Fibroblast of lung (primary cell): ENCODE measurements at regions not wholly inside any gene's neighbourhood (a gene's known extent, or its start where the extent isn't known, plus 50 kb on each side); places are given as distances from the start of the nearest gene placed in this dataset.

Source experiments
- EZH2 ChIP-seq: IDR thresholded peaks from 2 replicates; pipeline ENCODE4 v1.5.1; 2012; ENCODE audit warnings: low read length, control low read depth, mild to moderate bottlenecking; ENCODE audit errors: missing control alignments
- TF ChIP-seq, protein P1 (sequence below), 2 donors: IDR thresholded peaks in 1 of 2; conservative IDR thresholded peaks in 1 of 2; 1 replicate in 1 of 2; 2 replicates in 1 of 2; pipeline ENCODE4 v1.5.1; 2011 to 2012; ENCODE audit warnings: low read length in 2 of 2, control low read depth in 1 of 2, inconsistent platforms in 1 of 2, low read depth in 1 of 2, mild to moderate bottlenecking in 1 of 2

DNA sequence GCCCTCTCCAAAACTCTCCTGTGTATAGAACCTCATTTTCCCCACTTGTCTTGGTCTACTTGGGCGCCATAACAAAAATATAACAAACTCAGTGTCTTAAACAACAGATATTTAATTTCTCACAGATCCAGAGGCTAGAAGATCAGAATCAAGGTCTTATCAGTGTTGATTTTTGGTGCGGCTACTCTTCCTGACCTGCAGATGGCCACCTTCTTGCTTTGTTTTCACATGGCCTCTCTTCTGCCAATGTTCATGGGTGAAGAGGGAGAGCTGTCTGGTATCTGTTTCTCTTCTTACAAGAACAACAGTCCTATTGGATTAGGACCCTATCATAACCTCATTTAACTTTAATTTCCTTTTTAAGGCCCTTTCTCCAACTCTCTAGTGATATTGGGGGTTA, 177.3 kb downstream of the PABPC4L start:
- TF ChIP-seq, protein P1, sequence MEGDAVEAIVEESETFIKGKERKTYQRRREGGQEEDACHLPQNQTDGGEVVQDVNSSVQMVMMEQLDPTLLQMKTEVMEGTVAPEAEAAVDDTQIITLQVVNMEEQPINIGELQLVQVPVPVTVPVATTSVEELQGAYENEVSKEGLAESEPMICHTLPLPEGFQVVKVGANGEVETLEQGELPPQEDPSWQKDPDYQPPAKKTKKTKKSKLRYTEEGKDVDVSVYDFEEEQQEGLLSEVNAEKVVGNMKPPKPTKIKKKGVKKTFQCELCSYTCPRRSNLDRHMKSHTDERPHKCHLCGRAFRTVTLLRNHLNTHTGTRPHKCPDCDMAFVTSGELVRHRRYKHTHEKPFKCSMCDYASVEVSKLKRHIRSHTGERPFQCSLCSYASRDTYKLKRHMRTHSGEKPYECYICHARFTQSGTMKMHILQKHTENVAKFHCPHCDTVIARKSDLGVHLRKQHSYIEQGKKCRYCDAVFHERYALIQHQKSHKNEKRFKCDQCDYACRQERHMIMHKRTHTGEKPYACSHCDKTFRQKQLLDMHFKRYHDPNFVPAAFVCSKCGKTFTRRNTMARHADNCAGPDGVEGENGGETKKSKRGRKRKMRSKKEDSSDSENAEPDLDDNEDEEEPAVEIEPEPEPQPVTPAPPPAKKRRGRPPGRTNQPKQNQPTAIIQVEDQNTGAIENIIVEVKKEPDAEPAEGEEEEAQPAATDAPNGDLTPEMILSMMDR (conservative IDR thresholded peaks at IDR 0.05 in 1 of 2, IDR thresholded peaks at IDR 0.05 in 1 of 2; ENCODE audit: low read depth in 1 of 2, low read length in 2 of 2): peak; percentile 4 to 21
- TF ChIP-seq EZH2: no peak
